ENCODE measurements at regions not wholly inside any gene's neighbourhood (a gene's known extent, or its start where the extent isn't known, plus 50 kb on each side); places are given as distances from the start of the nearest gene placed in this dataset.

GRCh38 chr14:45400950-45401640, 148.1 kb upstream of the MIS18BP1 start:
- TF ChIP-seq, protein P1, sequence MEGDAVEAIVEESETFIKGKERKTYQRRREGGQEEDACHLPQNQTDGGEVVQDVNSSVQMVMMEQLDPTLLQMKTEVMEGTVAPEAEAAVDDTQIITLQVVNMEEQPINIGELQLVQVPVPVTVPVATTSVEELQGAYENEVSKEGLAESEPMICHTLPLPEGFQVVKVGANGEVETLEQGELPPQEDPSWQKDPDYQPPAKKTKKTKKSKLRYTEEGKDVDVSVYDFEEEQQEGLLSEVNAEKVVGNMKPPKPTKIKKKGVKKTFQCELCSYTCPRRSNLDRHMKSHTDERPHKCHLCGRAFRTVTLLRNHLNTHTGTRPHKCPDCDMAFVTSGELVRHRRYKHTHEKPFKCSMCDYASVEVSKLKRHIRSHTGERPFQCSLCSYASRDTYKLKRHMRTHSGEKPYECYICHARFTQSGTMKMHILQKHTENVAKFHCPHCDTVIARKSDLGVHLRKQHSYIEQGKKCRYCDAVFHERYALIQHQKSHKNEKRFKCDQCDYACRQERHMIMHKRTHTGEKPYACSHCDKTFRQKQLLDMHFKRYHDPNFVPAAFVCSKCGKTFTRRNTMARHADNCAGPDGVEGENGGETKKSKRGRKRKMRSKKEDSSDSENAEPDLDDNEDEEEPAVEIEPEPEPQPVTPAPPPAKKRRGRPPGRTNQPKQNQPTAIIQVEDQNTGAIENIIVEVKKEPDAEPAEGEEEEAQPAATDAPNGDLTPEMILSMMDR (IDR thresholded peaks at IDR 0.05; ENCODE audit: insufficient read depth, low read length): no peak
- TF ChIP-seq, protein P2, sequence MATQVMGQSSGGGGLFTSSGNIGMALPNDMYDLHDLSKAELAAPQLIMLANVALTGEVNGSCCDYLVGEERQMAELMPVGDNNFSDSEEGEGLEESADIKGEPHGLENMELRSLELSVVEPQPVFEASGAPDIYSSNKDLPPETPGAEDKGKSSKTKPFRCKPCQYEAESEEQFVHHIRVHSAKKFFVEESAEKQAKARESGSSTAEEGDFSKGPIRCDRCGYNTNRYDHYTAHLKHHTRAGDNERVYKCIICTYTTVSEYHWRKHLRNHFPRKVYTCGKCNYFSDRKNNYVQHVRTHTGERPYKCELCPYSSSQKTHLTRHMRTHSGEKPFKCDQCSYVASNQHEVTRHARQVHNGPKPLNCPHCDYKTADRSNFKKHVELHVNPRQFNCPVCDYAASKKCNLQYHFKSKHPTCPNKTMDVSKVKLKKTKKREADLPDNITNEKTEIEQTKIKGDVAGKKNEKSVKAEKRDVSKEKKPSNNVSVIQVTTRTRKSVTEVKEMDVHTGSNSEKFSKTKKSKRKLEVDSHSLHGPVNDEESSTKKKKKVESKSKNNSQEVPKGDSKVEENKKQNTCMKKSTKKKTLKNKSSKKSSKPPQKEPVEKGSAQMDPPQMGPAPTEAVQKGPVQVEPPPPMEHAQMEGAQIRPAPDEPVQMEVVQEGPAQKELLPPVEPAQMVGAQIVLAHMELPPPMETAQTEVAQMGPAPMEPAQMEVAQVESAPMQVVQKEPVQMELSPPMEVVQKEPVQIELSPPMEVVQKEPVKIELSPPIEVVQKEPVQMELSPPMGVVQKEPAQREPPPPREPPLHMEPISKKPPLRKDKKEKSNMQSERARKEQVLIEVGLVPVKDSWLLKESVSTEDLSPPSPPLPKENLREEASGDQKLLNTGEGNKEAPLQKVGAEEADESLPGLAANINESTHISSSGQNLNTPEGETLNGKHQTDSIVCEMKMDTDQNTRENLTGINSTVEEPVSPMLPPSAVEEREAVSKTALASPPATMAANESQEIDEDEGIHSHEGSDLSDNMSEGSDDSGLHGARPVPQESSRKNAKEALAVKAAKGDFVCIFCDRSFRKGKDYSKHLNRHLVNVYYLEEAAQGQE (IDR thresholded peaks at IDR 0.05; ENCODE audit: insufficient replicate concordance, low read depth): no peak
- TF ChIP-seq POLR2AphosphoS5 (IDR thresholded peaks at IDR 0.05; ENCODE audit: low read depth): no peak

Data from HL-60 (cell line).